ENCODE measurements at regions not wholly inside any gene's neighbourhood (a gene's known extent, or its start where the extent isn't known, plus 50 kb on each side); places are given as distances from the start of the nearest gene placed in this dataset.

DNA sequence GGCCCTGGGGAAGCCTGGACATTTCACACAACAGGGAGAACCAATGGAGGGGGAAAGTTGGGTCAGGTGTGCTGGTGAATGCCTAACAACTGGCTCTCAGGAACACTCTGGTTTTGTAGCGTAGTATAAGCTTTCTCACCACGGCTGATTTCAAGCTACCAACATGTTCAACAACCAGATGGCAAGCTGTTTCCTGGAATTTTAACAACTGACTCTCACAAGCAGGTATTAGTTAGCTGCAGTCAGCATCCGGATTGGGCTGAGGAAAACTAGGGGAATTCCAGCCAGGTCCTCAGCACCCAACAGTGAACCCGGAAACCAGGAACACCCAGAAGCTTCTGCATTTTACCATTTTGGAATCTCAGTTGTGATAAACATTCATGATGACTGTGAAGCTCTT lies 162.3 kb upstream of the CAMK1G start:
- no peak for DNase-seq

DNA sequence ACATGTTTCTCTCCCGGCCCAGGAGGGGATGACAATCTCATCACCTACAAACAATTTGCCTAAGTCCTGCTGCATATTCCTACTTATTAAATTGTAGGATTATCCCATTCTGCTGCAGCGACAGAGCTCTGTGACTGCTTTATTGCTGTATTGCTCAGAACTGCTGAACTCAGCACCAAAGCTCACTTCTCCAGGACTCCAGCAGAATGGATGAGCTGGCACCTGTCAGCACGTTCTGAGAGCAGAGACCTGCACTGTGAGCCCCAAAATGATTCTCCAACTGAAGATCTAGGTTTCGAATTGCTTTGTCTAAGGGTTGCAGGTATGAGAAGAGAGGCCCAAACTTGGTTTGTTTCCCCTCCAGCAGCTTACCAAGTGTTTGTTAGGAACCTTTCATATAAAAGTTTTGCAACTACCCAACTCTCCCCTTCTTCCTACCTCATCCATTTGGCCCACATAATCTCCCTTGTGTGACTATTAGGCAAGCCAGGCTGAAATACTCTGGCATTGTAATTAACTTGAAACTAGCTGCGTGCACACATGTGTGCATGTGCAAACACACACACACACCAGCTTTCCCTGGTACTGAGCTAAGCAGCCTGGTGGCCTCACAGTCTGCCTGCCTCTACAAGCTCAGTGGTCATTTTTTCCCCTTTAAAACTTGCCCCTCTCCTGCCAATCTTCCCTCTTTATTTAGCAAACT lies 161.4 kb upstream of the CAMK1G start:
- no peak for DNase-seq

DNA sequence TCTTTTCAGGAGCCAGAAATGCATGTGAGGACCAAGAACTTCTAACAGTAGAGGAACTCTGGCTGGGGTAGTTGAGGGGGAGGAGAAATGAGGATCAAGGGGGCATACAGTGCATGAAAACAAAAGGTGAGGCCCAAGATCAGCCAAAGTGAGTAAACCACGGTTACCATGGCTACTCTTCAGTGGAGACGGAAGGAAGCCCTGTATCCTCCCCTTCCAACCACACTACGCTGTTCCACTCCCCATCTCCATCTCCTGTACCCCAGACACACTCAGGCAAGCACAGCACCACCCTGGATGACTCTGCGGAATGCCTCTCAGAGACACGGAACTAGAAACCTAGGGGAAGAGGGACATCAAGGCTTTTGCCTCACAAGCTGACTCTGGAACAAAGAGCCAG lies 157.6 kb upstream of the CAMK1G start:
- no peak for DNase-seq

DNA sequence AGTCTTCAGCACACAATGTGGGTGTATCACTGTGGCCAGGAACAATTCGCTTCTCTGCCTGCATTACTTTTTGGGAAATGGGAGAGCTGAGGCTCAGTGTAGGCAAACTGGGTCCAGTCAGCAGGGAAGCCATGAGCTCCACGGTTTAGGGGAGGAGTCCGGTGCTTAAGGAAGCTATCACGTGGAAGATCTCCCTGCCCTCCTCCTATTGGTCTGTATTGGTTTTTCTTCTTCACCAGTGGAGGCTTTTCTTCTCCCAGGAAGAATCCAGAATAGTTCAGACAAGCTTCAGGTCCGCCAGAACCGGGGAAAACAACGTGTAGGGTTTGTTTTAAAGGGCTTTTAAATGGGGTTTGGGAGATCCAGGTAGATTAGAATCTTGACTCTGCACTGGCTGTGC lies 156.2 kb upstream of the CAMK1G start:
- DNase-seq, result no peak

DNA sequence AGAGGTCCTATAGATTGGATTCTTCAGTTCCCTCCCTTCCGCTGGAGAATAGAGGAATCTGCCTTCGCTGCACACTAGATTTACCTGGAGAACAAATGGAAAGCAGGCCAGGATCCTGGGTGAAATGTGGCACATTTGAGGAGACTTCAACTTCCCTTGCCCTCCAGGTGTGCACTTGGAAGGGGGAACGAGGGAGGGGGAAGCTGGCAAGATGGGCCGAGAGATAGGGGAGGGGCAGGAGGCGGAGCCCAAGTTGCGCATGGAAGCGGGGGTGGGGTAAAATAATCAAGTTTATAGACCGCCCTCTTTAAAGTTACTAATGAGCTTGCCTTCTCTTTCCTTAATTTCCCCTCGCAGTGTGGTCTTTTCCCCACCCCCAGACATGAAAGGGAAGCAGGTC lies 155.7 kb upstream of the CAMK1G start:
- no peak for DNase-seq

DNA sequence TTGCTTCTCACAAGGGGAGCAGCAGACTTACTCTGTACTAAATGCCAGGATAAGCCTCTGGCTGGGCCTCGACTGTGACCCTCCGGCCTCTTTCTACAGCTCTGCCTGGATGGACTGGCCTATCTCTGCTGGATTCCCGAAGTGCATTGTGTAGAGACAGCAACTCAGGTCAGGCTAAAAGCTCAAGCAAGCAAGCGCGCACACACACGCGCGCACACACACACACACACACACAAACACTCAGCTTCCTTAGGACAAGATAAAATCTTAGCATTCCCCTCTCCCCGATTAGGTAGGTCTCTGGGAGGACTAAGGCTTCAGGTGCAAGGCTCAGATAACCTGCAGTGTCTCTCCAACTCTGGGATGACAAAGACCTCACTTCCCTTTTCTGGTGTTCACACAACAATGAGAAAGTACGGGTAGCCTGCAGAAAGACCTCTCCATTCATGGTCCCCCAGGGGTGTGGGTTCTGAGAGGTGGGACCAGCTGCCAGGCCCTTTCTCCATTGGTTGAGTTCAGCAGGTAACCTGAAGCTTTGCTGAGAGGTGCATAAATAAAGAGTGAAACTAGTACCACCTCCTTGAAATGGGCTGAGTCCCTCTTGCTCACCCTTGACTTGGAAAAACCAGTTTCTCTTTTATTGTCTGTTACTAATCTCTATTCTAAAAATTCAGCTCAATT lies 155.1 kb upstream of the CAMK1G start:
- no peak for DNase-seq

DNA sequence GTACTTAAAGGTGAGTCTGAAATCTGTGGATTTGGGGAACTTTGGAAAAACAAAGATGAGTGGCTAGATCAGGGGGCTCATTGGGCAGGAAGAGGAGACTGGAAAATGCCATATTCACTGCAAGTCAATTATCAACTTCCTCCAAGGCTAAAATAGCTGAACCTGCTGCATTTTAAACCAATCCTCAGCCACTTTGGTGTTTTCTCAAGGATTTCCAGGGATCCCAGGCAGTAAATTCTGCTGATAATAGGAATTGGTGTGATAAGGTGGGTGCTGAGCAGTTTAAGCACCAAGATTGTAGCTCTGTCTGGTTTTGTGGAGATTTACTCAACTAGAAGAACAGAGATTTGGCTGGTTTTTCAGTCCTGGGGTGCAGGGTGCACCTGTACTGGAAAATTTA lies 153.9 kb upstream of the CAMK1G start:
- no peak for DNase-seq

DNA sequence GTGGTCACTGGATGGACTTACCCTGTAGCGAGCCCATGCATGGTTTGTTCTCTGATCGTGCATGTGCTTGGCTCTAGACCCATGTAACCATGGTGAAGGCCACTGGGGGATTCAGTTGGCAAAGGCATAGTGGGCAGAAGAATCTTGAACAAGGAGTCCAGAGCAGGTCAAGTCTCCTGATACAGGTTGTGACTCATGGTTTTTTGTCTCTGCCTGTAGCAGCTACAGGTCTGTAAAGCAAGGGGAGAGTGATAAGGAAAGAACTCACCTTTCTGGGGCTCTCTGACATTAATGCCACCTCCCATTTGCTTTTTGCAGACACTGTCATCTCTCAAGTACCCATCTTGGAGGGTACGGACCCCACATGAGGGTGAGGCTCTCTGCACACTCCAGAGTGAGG lies 153.4 kb upstream of the CAMK1G start:
- no peak for DNase-seq

DNA sequence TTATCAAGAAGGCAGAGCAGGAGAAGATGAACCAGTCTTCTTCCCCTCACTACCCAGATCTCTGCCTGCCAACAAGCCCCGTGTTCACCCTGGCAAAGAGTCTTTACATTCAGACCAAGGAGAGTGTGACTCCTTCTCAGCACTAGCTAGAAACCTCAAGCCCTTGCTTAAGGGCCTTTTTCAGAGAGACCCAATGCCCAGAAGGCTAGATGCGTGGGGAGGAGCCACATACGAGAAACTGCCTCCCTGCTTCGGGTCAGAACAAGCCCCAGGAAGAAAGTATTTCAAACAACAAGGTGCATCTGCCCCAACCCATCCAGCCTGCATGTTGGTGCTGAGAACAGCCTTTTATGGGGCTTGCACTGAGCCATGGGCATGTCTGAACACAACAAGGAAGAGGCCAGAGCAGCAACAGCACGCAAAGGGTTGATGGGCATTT lies 152.7 kb upstream of the CAMK1G start:
- no peak for DNase-seq

DNA sequence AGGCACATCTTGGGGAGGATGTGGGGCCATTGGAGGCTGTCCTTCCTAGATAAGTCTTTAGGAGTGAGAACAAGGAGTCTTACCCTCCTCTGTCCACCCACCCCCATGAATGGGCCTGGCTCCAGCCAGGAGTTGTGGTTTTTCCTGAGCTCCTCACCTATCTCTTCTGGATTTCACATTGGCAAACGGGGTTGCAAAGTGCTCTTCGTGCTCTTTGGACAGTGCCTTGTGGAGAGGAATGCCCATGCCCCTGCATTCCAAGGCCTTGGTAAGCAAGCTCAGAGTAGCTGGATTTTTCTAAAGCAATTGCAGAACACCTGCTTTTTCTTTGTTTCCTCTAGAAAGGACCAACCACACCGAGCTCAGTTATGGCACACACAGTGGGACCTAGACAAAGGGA lies 152.1 kb upstream of the CAMK1G start:
- no peak for DNase-seq

DNA sequence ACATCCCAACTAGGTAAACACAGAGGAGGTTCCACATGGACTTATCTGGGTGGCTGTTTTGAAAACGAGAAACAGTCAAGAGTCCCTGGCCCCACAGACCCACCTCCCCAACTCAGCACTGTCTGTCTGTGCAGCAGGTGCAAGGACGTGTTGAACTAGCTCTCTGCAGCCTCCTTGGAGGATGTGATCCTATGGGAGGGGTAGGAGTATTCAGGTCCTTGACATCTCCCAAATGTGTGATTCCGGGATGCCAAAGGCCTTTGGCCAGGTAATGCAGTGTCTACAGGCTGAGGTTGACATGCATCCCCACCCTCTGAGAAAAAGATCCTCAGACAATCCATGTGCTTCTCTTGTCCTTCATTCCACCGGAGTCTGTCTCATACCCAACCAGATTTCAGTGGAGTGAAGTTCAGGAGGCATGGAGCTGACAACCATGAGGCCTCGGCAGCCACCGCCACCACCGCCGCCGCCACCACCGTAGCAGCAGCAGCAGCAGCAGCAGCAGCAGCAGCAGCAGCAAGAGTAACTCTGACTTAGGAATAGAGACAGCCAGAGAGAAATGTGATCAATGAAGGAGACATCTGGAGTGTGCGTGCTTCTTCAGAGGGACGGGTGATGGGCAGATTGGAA lies 151.6 kb upstream of the CAMK1G start:
- DNase-seq, result no peak

DNA sequence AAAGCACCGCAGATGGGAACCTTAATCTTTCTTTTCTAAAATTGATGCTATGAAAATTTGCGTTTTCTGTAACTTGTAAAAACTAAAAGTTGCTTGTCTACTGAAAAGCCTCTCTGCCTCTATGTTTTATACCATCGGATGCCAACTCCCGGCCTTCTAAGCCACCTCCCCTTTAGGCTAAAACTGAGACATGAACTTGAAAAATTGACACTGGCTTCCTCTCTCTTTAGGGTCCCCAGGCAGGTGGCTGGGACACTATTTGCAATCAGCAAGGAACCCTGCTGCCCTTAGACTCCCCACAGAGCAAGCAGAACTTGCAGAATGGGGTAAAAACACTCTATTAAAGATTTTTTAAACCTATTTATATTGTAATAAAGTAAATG lies 151.1 kb upstream of the CAMK1G start:
- no peak for DNase-seq

DNA sequence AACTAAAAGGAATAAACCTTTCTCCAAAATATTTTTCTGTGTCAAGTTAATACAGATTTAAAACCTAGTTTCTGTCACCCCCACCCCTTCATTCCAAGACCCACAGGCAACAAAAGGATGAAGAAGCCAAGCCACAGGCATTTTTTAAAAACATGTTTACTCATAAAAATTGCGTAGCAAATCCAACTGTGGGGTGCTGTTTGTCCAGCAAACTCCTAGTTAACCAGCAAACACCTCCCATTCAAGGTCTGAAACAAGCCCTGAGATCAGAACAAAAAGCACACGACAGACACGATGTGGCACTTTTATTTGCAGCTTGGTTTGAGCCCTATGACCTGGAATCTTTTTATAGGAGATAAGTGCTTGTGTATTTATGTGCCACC lies 149.9 kb upstream of the CAMK1G start:
- peak; percentile 52 for DNase-seq

DNA sequence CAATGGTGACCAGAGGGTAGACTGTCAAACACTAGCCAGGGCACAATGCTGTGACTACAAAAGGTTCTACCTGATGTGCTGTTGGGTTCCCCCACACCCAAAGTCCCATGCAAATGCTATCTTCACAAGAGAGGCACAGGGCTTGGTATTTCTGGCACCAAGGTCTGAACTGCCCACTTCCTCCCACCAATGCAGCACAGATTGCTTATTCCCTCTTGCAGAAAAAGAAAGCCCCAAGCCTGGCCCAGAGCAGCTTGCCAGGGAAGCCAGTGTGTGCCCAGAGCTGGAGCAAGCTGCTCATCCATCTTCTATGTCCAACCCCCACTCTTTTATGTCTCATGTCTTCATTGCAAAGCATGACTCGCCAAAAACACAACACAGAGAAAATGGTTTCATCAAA lies 149.4 kb upstream of the CAMK1G start:
- DNase-seq, result peak; percentile 59

DNA sequence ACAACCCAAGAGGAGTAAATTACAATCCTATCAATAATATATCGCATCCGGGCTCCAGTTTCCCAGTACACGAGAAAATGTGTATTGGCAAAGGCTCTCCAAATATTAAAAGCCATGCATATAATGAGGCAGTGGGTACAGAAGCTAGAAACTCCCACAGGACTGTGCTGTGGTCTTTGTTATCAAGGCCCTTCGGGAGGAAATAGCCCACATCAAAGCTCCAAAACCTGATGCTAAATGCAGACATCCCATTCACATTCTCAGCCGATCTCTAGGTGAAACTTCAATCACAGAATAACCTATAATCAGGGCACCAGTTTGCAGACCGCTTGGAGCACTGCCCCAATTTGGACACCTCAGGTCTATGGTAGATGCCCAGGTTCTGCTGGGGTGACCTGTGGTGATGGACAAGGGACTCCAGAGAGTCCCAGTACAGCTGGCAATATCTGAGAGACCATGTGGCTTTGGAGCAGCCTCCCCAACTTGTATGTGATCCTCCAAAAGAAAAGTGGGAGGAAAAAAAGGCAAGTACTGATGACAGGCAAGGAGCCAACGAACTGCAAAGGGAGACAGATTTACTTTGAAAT lies 148.8 kb upstream of the CAMK1G start:
- no peak for DNase-seq

DNA sequence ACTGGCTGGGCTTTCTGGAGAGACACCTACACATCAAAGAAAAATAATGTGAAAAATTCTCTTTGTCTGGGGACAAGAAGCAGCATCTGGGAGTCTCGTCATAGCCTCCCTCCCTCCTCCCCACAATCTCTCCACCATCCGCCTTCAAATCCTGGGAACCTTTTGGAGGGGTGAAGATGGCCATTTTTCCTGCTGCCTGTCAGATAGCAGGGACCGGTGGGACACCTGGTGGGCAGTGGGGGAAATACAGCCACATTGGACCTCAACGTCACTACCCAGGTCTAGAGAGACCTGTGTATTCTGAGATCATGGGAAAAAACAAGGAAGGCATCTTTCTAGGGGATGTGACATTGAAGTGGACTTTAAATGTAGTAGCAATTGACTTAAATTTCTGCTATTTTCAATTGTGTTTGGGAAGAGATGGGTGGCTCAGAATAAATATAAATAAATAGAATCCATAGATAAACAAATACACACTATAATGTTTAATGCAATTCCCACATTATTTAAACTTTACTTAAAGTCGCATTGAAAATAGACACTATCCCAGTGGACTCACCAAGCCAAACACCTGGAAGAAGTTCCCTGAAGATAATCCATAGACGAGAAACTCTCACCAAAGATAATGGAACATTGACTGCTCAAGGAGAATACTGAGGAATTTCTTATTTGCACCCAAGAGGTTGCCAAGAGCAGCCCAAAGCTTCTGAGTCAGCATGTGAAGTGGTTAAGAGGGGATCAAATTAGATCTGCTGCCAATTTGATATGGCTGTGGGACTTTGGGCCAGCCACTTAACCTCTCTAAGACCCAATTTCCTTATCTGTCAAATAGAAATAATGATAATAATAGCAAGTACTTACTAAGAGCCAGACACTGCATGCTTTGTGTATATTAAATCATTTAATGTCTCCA lies 147.6 kb upstream of the CAMK1G start:
- DNase-seq, result peak; percentile 88

DNA sequence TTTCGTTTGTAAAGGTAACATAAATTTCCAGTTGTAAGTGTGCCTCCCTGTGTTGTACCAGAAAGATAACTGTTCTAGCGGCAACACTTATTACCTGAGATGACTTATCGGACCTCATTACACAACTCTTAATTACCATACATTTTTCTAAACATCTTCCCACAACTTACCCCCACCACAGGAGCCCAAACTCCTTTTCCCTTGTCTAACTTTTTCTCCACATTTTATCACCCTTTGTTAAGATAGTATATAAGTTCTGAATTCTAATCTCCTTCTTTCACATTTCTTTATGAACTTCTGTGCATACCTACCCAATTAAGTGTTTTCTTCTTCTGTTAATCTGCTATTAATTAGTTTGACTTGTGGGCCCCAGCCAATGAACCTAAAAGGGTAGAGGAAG lies 143.7 kb upstream of the CAMK1G start:
- DNase-seq, result no peak

DNA sequence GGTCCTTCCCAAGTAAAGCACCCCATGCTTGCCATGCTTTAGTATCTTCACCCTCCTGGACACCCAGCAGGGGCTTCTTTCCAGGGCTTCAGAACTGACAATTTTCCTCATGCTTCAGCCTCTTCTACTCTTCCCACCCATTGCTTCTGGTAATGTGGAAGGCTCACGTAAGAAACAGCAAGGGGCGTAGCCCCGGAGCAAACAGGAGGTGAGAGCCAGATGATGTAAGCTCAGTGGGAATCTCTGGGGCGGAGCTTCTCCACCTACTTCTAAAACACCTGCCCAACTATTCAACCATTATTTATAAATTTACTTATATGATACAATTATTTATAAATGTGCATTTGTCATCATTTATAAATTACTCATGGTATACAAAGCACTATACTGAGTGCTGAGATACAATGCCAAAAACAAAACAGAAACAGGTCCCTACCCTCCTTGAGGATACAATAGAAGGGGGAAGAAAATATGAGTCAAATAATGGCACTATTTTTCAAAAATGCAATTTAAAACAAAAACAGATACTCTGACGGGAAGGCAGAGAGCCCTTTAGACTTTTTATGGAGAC lies 140.1 kb upstream of the CAMK1G start:
- no peak for DNase-seq

DNA sequence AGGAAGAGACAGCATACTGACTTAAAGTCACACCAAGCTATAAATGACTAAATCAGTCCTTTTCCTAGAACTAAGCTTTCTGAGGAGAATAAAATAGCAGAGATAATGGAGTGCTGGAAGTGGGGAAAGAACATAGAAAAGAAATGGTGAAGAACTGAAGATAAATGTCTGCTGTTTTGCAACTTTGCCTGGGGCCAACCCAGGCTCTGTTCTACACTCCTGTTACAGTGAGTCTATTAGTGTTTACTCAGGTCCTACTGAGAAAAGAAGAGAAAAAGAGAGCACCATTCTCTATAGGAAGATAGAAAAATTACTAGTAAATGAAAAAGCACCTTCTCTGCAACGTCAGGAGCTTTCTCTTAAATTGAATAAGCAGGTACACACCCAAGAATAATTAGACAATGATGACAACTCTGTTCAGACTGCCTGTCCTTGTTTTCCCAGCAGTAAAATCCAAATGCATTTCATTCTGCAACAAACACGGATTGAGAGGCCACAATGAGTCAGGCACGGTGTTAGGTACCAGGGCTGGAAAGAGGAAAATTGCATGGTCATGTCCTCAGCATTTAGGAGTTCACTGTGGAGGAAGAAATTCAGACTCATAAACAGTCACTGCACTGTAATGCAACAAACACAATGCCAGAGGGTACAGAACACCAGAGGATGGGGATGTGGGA lies 139.4 kb upstream of the CAMK1G start:
- no peak for DNase-seq

DNA sequence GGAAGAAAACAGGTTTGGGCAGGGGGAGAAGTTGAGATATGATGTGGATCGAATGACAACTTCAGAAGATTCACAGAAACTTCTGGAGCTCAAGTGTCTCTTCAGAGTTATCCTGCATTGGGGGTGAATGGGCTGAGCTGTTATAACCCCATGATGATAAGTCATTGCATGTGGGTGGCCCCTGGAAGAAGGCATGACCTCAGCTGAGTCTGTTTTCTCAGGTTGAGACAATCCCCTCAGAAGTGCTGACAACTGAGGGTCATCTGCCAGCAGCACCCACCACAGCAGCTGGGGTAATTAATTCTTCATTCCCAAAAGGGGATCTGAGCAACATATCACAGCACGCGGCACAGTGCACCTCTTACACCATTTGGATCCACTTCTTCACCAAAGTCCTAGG lies 138.6 kb upstream of the CAMK1G start:
- DNase-seq, result no peak

DNA sequence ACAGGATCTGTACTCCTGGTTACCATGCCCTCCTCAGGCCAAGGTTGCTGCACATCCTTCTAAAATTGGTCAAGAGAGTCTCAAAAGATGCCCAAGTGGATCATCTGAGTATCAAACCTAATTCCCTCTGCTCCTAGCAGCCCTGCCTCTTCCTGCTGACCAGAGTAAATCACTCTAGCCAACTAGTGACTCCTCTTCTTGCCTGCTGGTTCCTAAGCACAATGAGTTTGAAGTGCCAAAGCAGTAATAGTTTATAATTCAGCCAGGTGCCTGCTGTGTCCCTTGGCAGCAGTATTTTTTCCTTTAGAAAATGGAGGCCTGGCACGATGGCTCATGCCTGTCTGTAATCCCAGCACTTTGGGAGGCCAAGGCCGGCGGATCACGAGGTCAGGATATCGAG lies 137.9 kb upstream of the CAMK1G start:
- no peak for DNase-seq

DNA sequence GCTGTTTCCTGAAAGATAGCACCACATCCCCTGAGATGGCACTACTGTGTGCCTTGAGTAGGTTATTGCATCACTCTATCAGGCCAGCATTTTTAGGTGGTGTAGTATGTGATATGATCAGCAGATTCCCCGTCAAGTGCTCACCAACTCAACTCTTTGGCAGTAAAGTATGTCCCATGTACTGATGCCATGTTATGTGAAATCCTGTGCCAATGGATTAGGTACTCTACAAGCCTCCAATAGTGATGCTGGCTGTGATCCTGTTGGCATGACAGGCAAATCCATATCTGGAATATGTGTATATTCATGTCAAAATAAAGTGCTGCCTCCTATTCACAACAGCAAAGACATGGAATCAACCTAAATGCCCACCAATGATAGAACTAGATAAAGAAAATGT lies 137.2 kb upstream of the CAMK1G start:
- DNase-seq, result no peak
